ENCODE measurements at regions not wholly inside any gene's neighbourhood (a gene's known extent, or its start where the extent isn't known, plus 50 kb on each side); places are given as distances from the start of the nearest gene placed in this dataset.

GRCh38 chr10:131563411-131563810 lies 251.9 kb upstream of the TCERG1L start:
- Histone ChIP-seq H2AFZ (ENCODE audit: insufficient read depth, low read depth, low read length, poor library complexity, severe bottlenecking) (no peak overlapping the region), H3K9me3 (replicated peaks in 1 of 2; ENCODE audit: control insufficient read depth in 1 of 2, insufficient read depth in 1 of 2, low read length in 2 of 2) (peaks cover 0 to 13% of the 10 kb centered on the region in 2 donors), H3K36me3 (replicated peaks in 1 of 2; ENCODE audit: control insufficient read depth in 1 of 2, insufficient read depth in 2 of 2, low read length in 2 of 2) (no peaks in the 10 kb centered on the region), H3K4me3 (replicated peaks in 1 of 3; ENCODE audit: low read depth in 2 of 3, low read length in 3 of 3) (no peak overlapping the region), H4K20me1 (ENCODE audit: insufficient read depth, low read length) (no peaks in the 10 kb centered on the region), H3K9ac (ENCODE audit: insufficient read depth, low read length, poor library complexity, severe bottlenecking) (no peak overlapping the region), H3K27me3 (ENCODE audit: control insufficient read depth in 2 of 2, insufficient read depth in 2 of 2, low read length in 2 of 2) (no peaks in the 10 kb centered on the region), H3K4me1 (ENCODE audit: control insufficient read depth in 1 of 2, insufficient read depth in 2 of 2, low read length in 2 of 2) (no peaks in the 10 kb centered on the region), H3K79me2 (ENCODE audit: insufficient read depth, low read length) (no peaks in the 10 kb centered on the region), H3K27ac (ENCODE audit: low read depth in 1 of 2, low read length in 2 of 2) (no peak overlapping the region), H3K4me2 (replicated peaks; ENCODE audit: extremely low read depth, low read length, poor library complexity, severe bottlenecking) (no peak overlapping the region)
- no CpG with 5 or more reads among the region's 2 CpGs for WGBS (ENCODE audit: insufficient coverage)
- H3K27ac Mint-ChIP-seq: no peak overlapping the region
- intact Hi-C loops (cut with micrococcal nuclease): no loop called here
- peaks cover 3 to 18% (median 9%) of the 10 kb centered on the region in 7 donors for H3K9me3 Mint-ChIP-seq
- H3K36me3 Mint-ChIP-seq: no peaks in the 10 kb centered on the region
- TF ChIP-seq, protein P1, sequence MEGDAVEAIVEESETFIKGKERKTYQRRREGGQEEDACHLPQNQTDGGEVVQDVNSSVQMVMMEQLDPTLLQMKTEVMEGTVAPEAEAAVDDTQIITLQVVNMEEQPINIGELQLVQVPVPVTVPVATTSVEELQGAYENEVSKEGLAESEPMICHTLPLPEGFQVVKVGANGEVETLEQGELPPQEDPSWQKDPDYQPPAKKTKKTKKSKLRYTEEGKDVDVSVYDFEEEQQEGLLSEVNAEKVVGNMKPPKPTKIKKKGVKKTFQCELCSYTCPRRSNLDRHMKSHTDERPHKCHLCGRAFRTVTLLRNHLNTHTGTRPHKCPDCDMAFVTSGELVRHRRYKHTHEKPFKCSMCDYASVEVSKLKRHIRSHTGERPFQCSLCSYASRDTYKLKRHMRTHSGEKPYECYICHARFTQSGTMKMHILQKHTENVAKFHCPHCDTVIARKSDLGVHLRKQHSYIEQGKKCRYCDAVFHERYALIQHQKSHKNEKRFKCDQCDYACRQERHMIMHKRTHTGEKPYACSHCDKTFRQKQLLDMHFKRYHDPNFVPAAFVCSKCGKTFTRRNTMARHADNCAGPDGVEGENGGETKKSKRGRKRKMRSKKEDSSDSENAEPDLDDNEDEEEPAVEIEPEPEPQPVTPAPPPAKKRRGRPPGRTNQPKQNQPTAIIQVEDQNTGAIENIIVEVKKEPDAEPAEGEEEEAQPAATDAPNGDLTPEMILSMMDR (IDR thresholded peaks at IDR 0.05): no peak
- no peak for DNase-seq
- H3K4me3 Mint-ChIP-seq: no peak overlapping the region
- H3K4me1 Mint-ChIP-seq: no peaks in the 10 kb centered on the region
- peaks cover 4 to 6% (median 4%) of the 10 kb centered on the region in 3 donors for H3K27me3 Mint-ChIP-seq (ENCODE audit: low read depth in 3 of 3)

GRCh38 chr10:131567279-131568162 lies 256.0 kb upstream of the TCERG1L start:
- Mint-ChIP-seq H3K4me3 (no peak overlapping the region), H3K9me3 (peaks cover 3 to 21% (median 9%) of the 10 kb centered on the region in 7 donors), H3K27ac (no peak overlapping the region), H3K36me3 (no peaks in the 10 kb centered on the region), H3K4me1 (no peaks in the 10 kb centered on the region), H3K27me3 (ENCODE audit: low read depth in 3 of 3) (peaks cover 0 to 8% (median 2%) of the 10 kb centered on the region in 3 donors)
- H3K27me3 ChIP-seq (ENCODE audit: control insufficient read depth in 2 of 2, insufficient read depth in 2 of 2, low read length in 2 of 2): no peaks in the 10 kb centered on the region
- H4K20me1 ChIP-seq (ENCODE audit: insufficient read depth, low read length): no peaks in the 10 kb centered on the region
- H3K4me2 ChIP-seq (replicated peaks; ENCODE audit: extremely low read depth, low read length, poor library complexity, severe bottlenecking): no peak overlapping the region
- TF ChIP-seq, protein P1 (IDR thresholded peaks at IDR 0.05): no peak
- H3K4me1 ChIP-seq (ENCODE audit: control insufficient read depth in 1 of 2, insufficient read depth in 2 of 2, low read length in 2 of 2): no peaks in the 10 kb centered on the region
- peaks cover 0 to 13% of the 10 kb centered on the region in 2 donors for H3K9me3 ChIP-seq (replicated peaks in 1 of 2; ENCODE audit: control insufficient read depth in 1 of 2, insufficient read depth in 1 of 2, low read length in 2 of 2)
- no peak overlapping the region for H2AFZ ChIP-seq (ENCODE audit: insufficient read depth, low read depth, low read length, poor library complexity, severe bottlenecking)
- WGBS (ENCODE audit: insufficient coverage): 84% methylated on average over 11 of the region's 15 CpGs
- H3K9ac ChIP-seq (ENCODE audit: insufficient read depth, low read length, poor library complexity, severe bottlenecking): no peak overlapping the region
- H3K79me2 ChIP-seq (ENCODE audit: insufficient read depth, low read length): no peaks in the 10 kb centered on the region
- H3K27ac ChIP-seq (ENCODE audit: low read depth in 1 of 2, low read length in 2 of 2): no peak overlapping the region
- no peaks in the 10 kb centered on the region for H3K36me3 ChIP-seq (replicated peaks in 1 of 2; ENCODE audit: control insufficient read depth in 1 of 2, insufficient read depth in 2 of 2, low read length in 2 of 2)
- intact Hi-C loops (cut with micrococcal nuclease): no loop called here
- no peak for DNase-seq
- no peak overlapping the region for H3K4me3 ChIP-seq (replicated peaks in 1 of 3; ENCODE audit: low read depth in 2 of 3, low read length in 3 of 3)

Measured in CD14-positive monocyte (primary cell).